Right lobe of liver (tissue), 6 donors: ENCODE measurements at regions not wholly inside any gene's neighbourhood (a gene's known extent, or its start where the extent isn't known, plus 50 kb on each side); places are given as distances from the start of the nearest gene placed in this dataset.

Experiments
- ATAC-seq, 4 donors: fragments of 200-7000 bp; cut with Tn5 transposase; one replicate each; pipeline ENCODE4 v1.9.1; 2020; ENCODE audit warnings: mild to moderate bottlenecking in 4 of 4, moderate library complexity in 4 of 4
- DNase-seq, 3 donors: peaks; one replicate each; pipeline ENCODE4 v3.0.0-alpha.2; 2020
- H3K27ac ChIP-seq, 3 donors: fragments of 200-600 bp; one replicate each; pipeline ENCODE4 v1.8.0; 2022
- H3K27me3 ChIP-seq, 2 donors: fragments of 200-600 bp; one replicate each; pipeline ENCODE4 v1.8.0; 2022
- H3K36me3 ChIP-seq, 4 donors: fragments of 200-600 bp; sonication (generic) in 1 of 4; one replicate each; pipeline versions ENCODE4 v1.5.1 to v1.8.0; 2017 to 2022; ENCODE audit warnings: control low read depth in 1 of 4
- H3K4me1 ChIP-seq, 4 donors: fragments of 200-600 bp; sonication (generic) in 1 of 4; one replicate each; pipeline versions ENCODE4 v1.5.1 to v1.8.0; 2017 to 2022; ENCODE audit warnings: control low read depth in 1 of 4
- H3K4me3 ChIP-seq, 3 donors: fragments of 200-600 bp; one replicate each; pipeline ENCODE4 v1.8.0; 2022
- H3K9me3 ChIP-seq, 4 donors: fragments of 200-600 bp; sonication (generic) in 1 of 4; one replicate each; pipeline versions ENCODE4 v1.5.1 to v1.8.0; 2017 to 2022; ENCODE audit warnings: control low read depth in 1 of 4
- POLR2A ChIP-seq: fragments of 450-650 bp; IDR thresholded peaks from one replicate; pipeline ENCODE4 v1.6.1; 2017; ENCODE audit warnings: antibody characterized with exemption, mild to moderate bottlenecking
- WGBS: methylation state at CpG from one replicate; pipeline ENCODE4 v1.1.6; 2018; ENCODE audit warnings: low coverage, low lambda C conversion rate; ENCODE audit not compliant: insufficient coverage; ENCODE audit errors: missing lambda C conversion rate; 5-methylcytosine and 5-hydroxymethylcytosine counted together
- intact Hi-C, 2 donors: fragments of 100-400 bp; cut with DNase I; formaldehyde crosslinking; loops; one replicate each; pipeline versions ENCODE4 v1.11.2 to v1.14.1; 2022
- TF ChIP-seq, protein P1 (sequence below), 4 donors: fragments of 200-600 bp in 3 of 4; fragments of 450-650 bp in 1 of 4; IDR thresholded peaks; one replicate each; pipeline versions ENCODE4 v1.5.1 to v1.8.0; 2016 to 2022; ENCODE audit warnings: antibody characterized with exemption in 4 of 4, mild to moderate bottlenecking in 2 of 4
- donor health status: DM: no; HTN: yes; CAD: no.
- donor health status: DM: no; HTN: no; CAD: no.
- donor health status: DM: no; HTN: no; CAD: no.
- donor health status: DM: no; HTN: yes; CAD: no.
- donor health status: DM: no; HTN: yes; CAD: no.

DNA sequence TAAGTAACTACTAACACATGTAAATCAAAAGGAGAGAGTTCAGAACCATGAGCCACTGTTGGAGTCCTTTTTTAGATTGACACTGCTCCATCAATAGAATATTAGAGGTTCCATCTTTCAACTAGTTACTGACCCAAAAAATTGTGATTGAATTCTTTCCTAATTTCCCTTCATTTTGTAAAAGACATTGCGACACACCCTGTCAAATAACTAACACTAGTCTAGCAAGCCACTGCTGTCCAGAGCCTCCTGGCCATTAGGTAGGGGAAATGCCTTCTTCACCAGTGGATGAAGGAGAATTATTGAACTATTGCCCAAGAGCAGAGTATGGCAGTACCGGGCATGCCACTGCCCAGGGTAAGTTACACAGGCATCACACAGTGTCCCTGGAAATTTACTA lies 282.3 kb downstream of the FOXA2 start:
- ATAC-seq = no peak
- Histone ChIP-seq H3K36me3 (no peaks in the 10 kb centered on the region), H3K27me3 (no peaks in the 10 kb centered on the region), H3K9me3 (no peaks in the 10 kb centered on the region), H3K27ac (no peak overlapping the region), H3K4me1 (no peaks in the 10 kb centered on the region), H3K4me3 (no peak overlapping the region)
- intact Hi-C loops = no loop called here
- TF ChIP-seq, protein P1, sequence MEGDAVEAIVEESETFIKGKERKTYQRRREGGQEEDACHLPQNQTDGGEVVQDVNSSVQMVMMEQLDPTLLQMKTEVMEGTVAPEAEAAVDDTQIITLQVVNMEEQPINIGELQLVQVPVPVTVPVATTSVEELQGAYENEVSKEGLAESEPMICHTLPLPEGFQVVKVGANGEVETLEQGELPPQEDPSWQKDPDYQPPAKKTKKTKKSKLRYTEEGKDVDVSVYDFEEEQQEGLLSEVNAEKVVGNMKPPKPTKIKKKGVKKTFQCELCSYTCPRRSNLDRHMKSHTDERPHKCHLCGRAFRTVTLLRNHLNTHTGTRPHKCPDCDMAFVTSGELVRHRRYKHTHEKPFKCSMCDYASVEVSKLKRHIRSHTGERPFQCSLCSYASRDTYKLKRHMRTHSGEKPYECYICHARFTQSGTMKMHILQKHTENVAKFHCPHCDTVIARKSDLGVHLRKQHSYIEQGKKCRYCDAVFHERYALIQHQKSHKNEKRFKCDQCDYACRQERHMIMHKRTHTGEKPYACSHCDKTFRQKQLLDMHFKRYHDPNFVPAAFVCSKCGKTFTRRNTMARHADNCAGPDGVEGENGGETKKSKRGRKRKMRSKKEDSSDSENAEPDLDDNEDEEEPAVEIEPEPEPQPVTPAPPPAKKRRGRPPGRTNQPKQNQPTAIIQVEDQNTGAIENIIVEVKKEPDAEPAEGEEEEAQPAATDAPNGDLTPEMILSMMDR (IDR thresholded peaks at IDR 0.05) = no peak
- no peak for TF ChIP-seq POLR2A
- no peak for DNase-seq
- 67% methylated on average over 2 of the region's 2 CpGs for WGBS

GRCh38 chr20:22293886-22294285 lies 290.5 kb downstream of the FOXA2 start:
- ATAC-seq = no peak
- Histone ChIP-seq H3K27ac (no peak overlapping the region), H3K4me1 (no peaks in the 10 kb centered on the region), H3K4me3 (no peak overlapping the region), H3K36me3 (no peaks in the 10 kb centered on the region), H3K27me3 (no peaks in the 10 kb centered on the region), H3K9me3 (no peaks in the 10 kb centered on the region)
- TF ChIP-seq, protein P1 (IDR thresholded peaks at IDR 0.05) = no peak
- TF ChIP-seq POLR2A = no peak
- WGBS = 51% methylated on average over 3 of the region's 4 CpGs
- intact Hi-C loops = no loop called here
- no peak for DNase-seq

DNA sequence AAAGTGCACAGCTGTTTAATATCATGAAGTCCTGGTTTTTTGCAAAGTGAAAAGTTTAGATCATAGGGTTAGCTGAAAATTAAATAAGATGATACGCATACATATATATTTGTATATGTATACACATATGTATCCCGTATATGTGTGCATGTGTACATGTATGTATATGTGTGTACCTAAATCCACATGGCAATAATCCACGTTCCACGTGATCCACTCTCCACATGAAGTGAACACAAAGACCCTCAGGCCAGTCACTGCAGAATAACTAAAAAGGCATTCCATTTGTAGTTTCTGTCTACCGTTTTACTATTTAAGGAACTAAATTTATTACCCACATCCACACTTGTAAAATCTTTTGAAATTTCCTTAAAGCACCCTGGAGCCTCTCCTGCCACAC lies 294.9 kb downstream of the FOXA2 start:
- WGBS = 46% methylated on average over 5 of the region's 5 CpGs
- intact Hi-C loops = no loop called here

DNA sequence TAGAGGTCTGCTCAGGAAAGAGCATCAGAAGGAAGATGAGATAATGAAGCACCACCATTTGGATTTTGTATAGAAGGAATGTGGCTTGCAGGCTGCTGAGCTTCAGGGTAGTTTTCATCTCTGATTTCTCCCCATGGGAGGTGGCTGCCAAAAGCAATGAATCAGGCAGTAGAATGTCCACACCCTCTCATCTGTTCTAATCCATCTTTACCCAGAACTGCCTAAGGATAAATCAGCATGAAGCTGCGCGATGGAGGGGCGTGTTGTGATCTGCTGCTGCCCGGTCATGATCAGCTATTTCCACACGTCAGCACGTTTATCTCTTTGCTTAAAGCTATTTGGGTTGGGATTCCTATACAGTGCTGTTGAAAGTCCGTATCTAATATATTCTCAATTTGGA lies 295.4 kb downstream of the FOXA2 start:
- 22% methylated on average over 4 of the region's 7 CpGs for WGBS
- Histone ChIP-seq H3K4me1 (no peaks in the 10 kb centered on the region), H3K4me3 (no peak overlapping the region), H3K27me3 (no peaks in the 10 kb centered on the region), H3K9me3 (no peaks in the 10 kb centered on the region), H3K36me3 (no peaks in the 10 kb centered on the region), H3K27ac (no peak overlapping the region)
- intact Hi-C loops = no loop called here
- ATAC-seq (no peak), DNase-seq (no peak)
- TF ChIP-seq, protein P1 (IDR thresholded peaks at IDR 0.05) = no peak
- TF ChIP-seq POLR2A = no peak

More for the DNA sequence above, 294.9 kb downstream of the FOXA2 start:
- DNase-seq (no peak), ATAC-seq (no peak)
- H3K27me3 ChIP-seq = no peaks in the 10 kb centered on the region
- no peaks in the 10 kb centered on the region for H3K9me3 ChIP-seq
- H3K36me3 ChIP-seq = no peaks in the 10 kb centered on the region
- no peak for TF ChIP-seq POLR2A
- TF ChIP-seq, protein P1 (IDR thresholded peaks at IDR 0.05) = no peak
- no peak overlapping the region for H3K4me3 ChIP-seq
- H3K27ac ChIP-seq = no peak overlapping the region
- H3K4me1 ChIP-seq = no peaks in the 10 kb centered on the region

GRCh38 chr20:22288156-22288555 lies 296.2 kb downstream of the FOXA2 start:
- no peak for TF ChIP-seq POLR2A
- TF ChIP-seq, protein P1 (IDR thresholded peaks at IDR 0.05) = no peak
- DNase-seq (no peak), ATAC-seq (no peak)
- Histone ChIP-seq H3K4me3 (no peak overlapping the region), H3K27ac (no peak overlapping the region), H3K4me1 (no peaks in the 10 kb centered on the region), H3K9me3 (no peaks in the 10 kb centered on the region), H3K36me3 (no peaks in the 10 kb centered on the region), H3K27me3 (no peaks in the 10 kb centered on the region)
- intact Hi-C loops = no loop called here
- 47% methylated on average over 5 of the region's 5 CpGs for WGBS
